ENCODE measurements at regions not wholly inside any gene's neighbourhood (a gene's known extent, or its start where the extent isn't known, plus 50 kb on each side); places are given as distances from the start of the nearest gene placed in this dataset.

DNA sequence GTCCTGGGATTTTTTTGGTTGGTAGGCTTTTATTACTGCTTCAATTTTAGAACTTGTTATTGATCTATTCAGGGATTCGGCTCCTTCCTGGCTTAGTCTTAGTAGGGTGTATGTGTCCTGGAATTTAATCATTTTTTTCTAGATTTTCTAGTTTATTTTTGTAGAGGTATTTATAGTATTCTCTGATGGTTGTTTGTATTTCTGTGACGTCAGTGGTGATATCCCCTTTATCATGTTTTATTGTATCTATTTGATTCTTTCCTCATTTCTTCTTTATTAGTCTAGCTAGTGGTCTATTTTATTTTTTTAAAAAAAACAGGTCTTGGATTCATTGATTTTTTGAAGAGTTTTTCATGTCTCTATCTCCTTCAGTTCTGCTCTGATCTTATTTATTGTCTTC, 193.3 kb upstream of the MAP2 start:
- CTCF ChIA-PET = no interaction called here
- DNase-seq (ENCODE audit: low read depth) = no peak
- Histone ChIP-seq H3K4me3 (ENCODE audit: low read depth, low read length) (no peak overlapping the region), H3K27me3 (ENCODE audit: control insufficient read depth, insufficient read depth, low read length) (no peaks in the 10 kb centered on the region), H3K36me3 (ENCODE audit: control insufficient read depth, insufficient read depth, low read length) (no peaks in the 10 kb centered on the region)
- POLR2A ChIA-PET = no interaction called here
- TF ChIP-seq, protein P1, sequence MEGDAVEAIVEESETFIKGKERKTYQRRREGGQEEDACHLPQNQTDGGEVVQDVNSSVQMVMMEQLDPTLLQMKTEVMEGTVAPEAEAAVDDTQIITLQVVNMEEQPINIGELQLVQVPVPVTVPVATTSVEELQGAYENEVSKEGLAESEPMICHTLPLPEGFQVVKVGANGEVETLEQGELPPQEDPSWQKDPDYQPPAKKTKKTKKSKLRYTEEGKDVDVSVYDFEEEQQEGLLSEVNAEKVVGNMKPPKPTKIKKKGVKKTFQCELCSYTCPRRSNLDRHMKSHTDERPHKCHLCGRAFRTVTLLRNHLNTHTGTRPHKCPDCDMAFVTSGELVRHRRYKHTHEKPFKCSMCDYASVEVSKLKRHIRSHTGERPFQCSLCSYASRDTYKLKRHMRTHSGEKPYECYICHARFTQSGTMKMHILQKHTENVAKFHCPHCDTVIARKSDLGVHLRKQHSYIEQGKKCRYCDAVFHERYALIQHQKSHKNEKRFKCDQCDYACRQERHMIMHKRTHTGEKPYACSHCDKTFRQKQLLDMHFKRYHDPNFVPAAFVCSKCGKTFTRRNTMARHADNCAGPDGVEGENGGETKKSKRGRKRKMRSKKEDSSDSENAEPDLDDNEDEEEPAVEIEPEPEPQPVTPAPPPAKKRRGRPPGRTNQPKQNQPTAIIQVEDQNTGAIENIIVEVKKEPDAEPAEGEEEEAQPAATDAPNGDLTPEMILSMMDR (IDR thresholded peaks at IDR 0.05; ENCODE audit: insufficient read depth, low read depth, low read length) = no peak

DNA sequence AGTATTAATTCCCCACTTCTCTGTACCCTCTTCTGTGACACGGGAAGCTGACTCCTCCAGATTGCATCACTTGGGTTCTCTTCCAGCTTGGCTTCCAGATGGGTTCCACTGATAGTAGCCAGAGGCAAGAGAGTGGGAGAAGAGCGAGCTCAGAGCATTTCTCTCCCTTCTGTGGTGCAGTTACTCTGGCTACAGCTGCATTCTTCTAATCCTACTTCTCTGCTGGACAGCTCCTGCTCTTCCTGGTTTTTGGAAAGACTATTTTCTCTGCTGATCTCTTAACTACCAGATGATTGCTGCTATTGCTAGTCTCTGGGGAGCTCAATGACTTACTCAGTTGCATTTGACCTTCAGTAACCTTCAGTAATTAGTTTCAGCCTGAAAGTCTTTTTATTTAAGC, 187.5 kb upstream of the MAP2 start:
- H3K36me3 ChIP-seq (ENCODE audit: control insufficient read depth, insufficient read depth, low read length) = no peaks in the 10 kb centered on the region
- no peak overlapping the region for H3K4me3 ChIP-seq (ENCODE audit: low read depth, low read length)
- ChIA-PET POLR2A (no interaction called here), CTCF (no interaction called here)
- no peaks in the 10 kb centered on the region for H3K27me3 ChIP-seq (ENCODE audit: control insufficient read depth, insufficient read depth, low read length)
- DNase-seq (ENCODE audit: low read depth) = no peak
- TF ChIP-seq, protein P1 (IDR thresholded peaks at IDR 0.05; ENCODE audit: insufficient read depth, low read depth, low read length) = no peak

DNA sequence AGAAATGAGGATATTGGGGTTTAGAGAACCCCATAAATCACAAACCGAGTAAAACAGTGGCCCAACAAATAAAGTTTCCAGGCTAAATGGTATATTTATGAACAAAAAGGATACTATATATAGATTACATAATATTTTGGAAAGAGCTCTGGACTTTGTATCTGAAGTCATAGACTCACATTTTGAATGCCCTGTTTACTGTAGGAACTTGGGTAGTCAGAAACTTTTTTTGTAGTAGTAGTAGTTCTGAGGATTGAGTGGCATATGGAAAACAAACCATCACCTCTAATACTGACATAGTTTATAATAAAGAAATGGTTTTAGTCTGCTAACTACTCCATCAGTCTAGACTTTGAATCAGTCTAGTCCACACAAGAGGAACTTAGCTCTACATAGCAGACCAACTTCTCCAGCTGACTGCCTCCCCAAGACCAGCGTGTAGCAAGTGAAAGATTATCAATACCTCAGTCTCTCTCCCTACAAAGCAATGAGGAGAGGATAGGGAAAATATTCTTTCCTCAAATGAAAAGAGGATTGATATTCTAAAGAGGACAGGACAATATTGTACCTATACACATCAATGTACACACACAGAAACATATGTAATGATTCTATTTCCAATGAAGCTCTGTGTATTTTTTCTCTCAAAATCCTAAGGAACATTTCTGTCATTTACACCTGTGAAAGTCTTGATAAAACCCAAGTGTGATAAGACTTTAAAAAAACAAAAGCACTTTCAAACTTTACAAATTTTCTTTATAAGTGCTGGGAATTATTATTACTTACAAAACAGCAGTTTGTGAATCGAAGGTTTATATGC, 184.9 kb upstream of the MAP2 start:
- ChIA-PET CTCF (no interaction called here), POLR2A (no interaction called here)
- Histone ChIP-seq H3K27me3 (ENCODE audit: control insufficient read depth, insufficient read depth, low read length) (no peaks in the 10 kb centered on the region), H3K36me3 (ENCODE audit: control insufficient read depth, insufficient read depth, low read length) (no peaks in the 10 kb centered on the region), H3K4me3 (ENCODE audit: low read depth, low read length) (no peak overlapping the region)
- TF ChIP-seq, protein P1 (IDR thresholded peaks at IDR 0.05; ENCODE audit: insufficient read depth, low read depth, low read length) = no peak
- DNase-seq (ENCODE audit: low read depth) = no peak

DNA sequence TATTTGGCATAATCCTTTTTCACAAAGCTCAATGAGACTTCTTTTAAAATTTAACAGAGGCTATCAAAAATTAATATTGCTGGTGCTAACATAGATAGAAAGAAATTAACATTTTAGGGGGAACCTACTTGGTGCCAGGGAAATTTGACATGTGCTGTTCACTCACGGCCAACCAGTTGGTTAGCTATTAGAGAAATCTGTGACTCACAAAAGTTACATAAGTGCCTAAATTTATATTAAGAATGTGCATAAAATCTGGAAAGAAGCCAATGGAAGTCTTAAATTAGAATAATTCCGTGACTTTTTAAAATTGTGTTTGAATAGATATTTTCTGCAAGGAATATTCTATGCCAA, 184.3 kb upstream of the MAP2 start:
- Histone ChIP-seq H3K36me3 (ENCODE audit: control insufficient read depth, insufficient read depth, low read length) (no peaks in the 10 kb centered on the region), H3K27me3 (ENCODE audit: control insufficient read depth, insufficient read depth, low read length) (no peaks in the 10 kb centered on the region), H3K4me3 (ENCODE audit: low read depth, low read length) (no peak overlapping the region)
- TF ChIP-seq, protein P1 (IDR thresholded peaks at IDR 0.05; ENCODE audit: insufficient read depth, low read depth, low read length) = no peak
- CTCF ChIA-PET = no interaction called here
- POLR2A ChIA-PET = no interaction called here
- no peak for DNase-seq (ENCODE audit: low read depth)

DNA sequence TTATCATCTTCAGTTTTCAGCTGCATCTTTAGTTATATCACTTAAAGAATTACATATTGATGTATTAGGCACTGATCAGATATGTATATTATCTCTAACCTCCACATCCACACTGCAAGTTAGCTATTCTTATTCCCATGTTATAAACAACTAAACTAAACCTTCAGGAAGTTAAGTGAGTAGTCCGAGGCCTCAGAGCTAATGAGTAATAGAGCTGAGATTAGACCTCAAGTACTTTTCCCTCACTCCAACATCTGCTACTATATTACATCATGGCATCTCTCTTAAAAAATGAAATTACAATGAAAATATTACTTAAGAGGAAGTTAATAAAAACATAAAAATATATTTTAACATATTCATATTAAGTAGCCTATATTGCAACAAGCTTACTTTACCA, 183.6 kb upstream of the MAP2 start:
- TF ChIP-seq, protein P1 (IDR thresholded peaks at IDR 0.05; ENCODE audit: insufficient read depth, low read depth, low read length) = no peak
- POLR2A ChIA-PET = no interaction called here
- DNase-seq (ENCODE audit: low read depth) = no peak
- CTCF ChIA-PET = no interaction called here
- Histone ChIP-seq H3K4me3 (ENCODE audit: low read depth, low read length) (no peak overlapping the region), H3K27me3 (ENCODE audit: control insufficient read depth, insufficient read depth, low read length) (no peaks in the 10 kb centered on the region), H3K36me3 (ENCODE audit: control insufficient read depth, insufficient read depth, low read length) (no peaks in the 10 kb centered on the region)

Measured in BJ (cell line).